ENCODE measurements at regions not wholly inside any gene's neighbourhood (a gene's known extent, or its start where the extent isn't known, plus 50 kb on each side); places are given as distances from the start of the nearest gene placed in this dataset.
"Not testable (repeated sequence)": the region's sequence is repeated elsewhere in the genome, so short reads cannot be mapped to it uniquely, and the experiment has no call there.

DNA sequence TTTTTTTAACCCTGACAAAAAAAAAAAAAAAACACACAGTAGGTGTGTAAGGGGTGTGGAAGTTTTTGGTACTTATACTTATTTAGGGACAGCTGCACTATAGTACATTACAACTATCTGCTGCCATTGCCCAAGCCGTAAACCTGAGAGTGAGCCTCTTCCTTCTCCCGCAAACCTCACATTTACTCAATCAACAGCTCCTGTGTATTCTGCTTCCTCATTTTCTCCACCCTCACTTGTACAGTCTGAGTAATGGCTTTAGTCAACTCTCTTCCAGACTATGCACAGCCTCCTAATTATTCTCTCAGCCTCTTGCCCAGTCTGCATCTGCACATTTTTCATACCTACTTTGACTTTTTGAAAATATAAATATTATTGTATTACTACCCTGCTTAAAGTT, 362.0 kb downstream of the ADAM29 start:
- DNase-seq (ENCODE audit: low read depth), result no peak

DNA sequence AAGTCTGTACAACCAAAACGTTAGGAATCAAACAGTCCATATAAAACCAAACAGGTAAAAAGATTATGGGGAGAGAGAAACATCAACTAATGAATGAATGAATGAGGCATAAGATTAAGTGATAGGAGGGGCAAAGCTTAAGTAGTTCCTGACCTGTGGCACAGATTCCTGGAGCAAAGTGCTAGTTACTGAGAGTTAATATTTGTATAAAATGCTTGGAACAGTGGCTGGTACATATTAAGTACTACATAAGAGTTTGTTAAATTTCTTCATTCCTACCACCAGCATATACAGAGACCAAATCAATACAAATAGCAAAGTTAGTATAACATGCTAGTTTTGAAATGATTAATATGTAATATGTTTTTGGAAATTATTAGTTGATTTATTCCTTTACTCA, 363.7 kb downstream of the ADAM29 start:
- DNase-seq (ENCODE audit: low read depth), result no peak

DNA sequence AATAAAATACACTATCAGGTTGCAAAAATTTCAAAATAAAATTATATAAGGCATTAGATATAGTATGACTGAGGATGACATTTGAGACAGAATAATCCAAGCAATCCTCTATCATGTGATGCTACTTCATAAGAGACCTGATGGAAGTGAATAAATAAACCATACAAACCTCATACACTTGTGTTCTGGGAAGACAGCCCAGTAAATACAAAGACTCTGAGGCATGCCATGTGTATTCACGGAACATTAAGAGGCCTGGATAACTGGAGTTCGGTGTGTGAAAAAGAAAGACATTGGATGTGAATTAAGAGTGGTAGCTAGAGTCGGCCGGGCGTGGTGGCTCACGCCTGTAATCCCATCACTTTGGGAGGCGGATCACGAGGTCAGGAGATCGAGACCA, 364.2 kb downstream of the ADAM29 start:
- DNase-seq (ENCODE audit: low read depth), result peak; percentile 44

DNA sequence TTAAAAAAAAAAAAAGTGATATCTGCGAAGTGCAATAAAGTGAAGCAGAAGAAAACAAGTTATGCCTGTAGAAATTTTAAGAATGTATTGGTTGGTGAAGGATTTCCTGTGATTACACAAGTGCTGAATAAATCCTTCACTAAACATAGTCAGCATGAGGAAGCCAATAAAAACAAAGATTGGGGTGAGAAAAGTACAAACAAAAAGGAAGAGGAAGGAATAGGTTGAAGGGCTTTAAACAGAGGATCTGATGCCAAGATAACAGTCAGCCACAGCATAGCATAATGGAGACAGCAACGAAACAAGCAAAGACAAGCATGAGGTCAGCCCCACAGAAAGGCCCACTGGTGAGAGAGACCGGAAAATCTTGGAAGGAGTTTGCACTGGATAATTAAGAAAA, 372.2 kb downstream of the ADAM29 start:
- DNase-seq (ENCODE audit: low read depth), result peak; percentile 99

DNA sequence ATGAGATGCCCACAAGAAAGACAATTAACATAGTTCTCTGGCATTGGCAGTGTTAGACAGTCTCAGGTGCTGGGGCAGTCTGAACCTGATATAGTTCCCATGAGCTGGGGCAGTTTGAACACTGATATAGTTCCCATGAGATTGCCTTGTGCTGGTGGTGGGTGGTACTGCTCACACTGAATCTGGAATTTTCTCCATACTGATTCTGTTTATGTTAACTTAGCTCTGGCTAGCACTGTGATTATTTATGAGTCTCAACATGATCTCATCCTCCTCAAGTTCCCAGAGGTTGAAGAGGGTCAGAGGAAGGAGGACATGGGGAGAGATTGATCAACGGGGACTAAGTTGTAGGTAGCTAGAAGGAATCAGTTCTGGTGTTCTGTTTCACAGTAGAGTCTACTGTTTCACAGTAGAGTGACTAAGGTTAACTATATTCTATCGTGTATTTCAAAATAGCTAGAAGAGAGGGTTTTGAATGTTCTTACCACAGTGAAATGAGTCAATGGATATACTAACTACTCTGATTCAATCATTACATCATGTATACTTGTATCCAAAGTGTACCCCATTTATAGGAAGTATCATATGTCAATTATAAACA, 379.9 kb downstream of the ADAM29 start:
- peak; percentile 89 for DNase-seq (ENCODE audit: low read depth)

DNA sequence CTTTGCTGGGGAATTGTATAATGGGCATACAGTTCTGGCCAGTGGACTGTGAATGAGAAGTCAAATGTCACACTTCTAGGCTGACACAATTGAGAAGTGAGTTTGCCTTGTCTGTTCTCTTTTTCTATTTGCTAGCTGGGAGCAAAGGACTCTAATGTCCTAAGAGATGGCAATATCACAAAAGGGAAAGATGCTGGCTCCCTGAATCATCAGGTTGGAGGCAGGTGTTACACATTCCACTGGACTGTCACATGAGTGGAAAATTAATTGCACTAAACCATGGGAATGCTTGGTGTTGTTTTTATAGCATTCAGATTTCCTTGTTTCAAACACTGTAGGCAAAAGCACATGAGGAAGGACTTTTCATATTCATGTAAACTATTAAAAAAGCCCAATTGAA, 388.3 kb downstream of the ADAM29 start:
- no peak for DNase-seq (ENCODE audit: low read depth)

DNA sequence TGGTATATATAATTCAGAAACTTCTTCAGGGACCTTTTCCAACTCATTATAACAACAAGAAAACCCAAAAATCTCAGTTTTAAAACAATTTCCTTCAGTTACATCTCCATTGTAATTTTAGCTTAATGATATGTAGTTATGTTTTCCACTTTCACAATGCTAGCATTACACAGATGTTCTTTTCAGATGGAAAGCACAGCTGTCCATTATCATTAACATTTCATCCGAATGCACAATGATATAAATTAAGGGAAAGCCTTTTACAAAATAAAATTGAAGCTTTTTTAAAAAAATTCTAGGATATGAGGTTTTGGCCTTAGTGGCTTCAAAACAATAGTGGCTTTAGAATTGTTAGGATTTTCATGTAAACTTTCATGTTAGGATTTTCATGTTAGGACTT, 389.2 kb downstream of the ADAM29 start:
- DNase-seq (ENCODE audit: low read depth), result no peak

DNA sequence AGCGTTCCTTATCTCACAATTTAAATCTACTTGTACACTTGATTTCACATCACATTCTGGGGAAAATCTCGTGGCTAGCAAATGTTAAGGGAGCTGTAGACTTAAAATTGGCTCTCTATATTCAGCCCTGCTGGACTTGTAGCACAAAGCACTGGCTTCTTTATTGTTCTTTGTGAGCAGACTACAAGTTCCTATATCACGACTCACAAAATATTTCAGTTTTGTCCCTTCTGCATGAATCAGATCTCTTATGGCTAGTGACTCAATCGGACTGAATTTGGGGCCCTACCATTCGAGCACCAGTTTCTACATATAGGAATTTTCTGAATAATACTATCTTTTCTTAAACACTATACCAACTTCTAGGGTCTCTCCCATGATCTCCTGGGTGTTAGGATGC, 390.1 kb downstream of the ADAM29 start:
- DNase-seq (ENCODE audit: low read depth), result peak; percentile 68

DNA sequence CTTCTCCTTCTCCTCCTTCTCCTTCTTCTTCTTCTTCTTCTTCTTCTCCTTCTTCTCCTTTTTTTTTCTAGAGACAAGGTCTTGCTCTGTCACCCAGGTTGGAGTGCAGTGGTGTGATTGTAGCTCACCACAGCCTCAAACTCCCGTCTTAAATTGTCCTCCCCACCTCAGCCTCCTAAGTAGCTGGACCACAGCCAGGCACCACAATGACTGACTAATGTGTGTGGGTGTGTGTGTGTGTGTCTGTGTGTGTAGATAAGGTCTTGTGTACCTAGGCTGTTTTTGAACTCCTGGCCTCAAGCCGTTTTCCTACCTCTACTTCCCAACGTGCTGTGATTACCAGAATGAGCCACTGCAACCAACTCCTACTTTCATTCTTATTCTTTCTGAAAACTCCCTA, 390.9 kb downstream of the ADAM29 start:
- peak; percentile 59 for DNase-seq (ENCODE audit: low read depth)

DNA sequence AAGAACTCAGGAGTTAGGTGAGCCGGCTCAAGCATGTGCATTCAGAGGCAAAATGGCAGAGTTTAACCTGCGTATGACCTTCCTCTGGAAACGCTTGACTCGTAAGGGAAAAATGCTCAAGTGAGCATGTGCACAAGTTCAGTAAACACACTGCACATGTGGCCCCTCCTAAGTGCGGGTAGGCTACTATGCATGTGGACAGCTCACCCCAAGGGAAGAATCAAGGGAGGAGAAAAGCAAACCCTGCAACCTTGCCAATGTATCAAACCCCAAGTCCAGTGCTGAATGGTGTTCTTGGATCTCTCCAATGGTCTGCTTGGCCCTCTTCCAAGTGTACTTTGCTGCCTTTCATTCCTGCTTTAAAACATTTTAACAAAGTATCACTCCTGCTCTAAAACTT, 407.1 kb downstream of the ADAM29 start:
- DNase-seq (ENCODE audit: low read depth), result peak; percentile 64

DNA sequence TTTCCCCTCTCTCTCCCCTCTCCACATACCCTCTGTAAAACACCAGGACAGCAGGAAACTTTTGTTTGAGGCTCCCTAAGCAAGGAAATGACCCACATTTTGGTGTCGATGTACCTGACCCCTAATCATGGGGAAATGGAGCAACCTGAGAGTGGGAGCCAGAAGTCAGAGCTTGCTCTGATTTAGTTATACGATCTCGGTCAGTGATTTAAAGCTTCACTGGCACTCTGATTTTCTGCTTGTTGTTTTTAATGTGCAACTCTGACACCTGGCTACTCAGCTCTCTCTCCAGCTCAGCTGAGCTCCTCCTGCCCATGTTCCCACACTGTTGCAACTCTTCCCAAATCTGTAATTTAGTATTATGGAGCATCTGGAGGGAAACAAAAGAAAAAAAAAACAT, 408.6 kb downstream of the ADAM29 start:
- no peak for DNase-seq (ENCODE audit: low read depth)

DNA sequence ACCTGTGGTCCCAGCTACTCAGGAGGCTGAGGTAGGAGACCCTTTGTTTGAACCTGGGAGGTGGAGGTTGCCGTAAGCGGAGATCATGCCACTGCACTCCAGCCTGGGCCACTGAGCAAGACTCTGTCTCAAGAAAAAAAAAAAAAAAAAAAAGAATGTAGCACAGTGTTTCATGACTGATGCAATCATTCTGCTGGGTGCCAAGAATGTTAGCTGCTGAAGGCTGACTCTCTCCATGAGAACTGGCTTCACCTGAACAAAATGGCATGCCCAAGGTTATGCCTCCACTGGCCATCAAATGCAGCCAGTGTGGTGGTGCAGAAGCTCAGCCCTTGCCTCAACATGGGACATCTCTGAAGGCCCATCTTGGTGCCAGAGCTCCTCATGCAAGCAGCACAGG, 412.1 kb downstream of the ADAM29 start:
- DNase-seq (ENCODE audit: low read depth), result peak; percentile 82

DNA sequence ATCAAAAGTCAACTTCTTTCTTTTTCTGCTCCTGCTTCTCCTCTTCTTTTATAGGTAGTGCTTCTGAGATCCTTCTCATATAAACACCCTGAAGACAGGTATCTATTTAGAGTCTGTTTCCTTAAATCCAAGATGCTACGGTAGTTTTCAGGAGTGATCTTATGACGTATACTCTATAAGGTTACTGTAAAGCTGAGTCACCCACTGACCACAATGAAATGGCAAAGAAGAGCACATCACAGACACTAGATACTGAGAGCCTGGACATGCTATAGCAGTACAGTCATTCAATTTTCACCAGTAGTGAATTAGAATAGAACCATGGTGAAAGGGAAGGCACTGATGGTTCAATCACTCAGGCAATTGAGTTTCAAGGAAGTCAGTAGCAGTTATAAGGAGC, 412.5 kb downstream of the ADAM29 start:
- peak; percentile 86 for DNase-seq (ENCODE audit: low read depth)

DNA sequence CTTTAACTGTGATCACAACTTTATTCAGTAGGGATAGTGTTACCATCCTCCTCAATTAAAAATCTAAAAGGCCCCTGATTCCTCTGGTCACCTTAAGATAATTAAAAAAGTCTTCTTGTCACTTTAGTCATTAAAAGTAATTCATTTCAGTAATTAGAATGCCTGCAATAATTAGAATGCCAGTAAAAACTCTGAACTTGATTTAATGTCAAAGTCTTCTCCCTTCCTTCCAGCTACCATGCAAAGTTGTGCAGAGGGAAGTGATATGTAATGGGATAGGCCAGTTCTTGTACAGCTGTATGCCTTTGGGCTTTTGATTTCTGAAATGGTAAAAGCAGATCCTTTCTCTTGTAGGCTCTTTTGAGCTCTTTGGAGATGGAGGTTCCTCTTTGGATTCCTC, 417.2 kb downstream of the ADAM29 start:
- no peak for DNase-seq (ENCODE audit: low read depth)

DNA sequence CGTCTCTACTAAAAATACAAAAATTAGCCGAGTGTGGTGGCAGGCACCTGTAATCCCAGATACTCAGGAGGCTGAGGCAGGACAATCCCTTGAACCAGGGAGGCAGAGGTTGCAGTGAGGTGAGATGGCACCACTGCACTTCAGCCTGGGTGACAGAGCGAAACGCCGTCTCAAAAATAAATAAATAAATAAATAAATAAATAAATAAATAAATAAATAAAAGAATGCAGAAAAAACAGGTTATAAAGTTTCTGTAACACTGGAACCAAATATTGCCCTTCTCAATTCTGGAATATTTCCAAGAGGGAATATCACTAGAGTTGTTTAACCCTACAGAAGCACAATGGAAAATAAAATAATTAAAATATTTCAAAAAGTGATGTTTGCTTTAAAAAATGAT, 418.4 kb downstream of the ADAM29 start:
- DNase-seq (ENCODE audit: low read depth), result not testable (repeated sequence)

DNA sequence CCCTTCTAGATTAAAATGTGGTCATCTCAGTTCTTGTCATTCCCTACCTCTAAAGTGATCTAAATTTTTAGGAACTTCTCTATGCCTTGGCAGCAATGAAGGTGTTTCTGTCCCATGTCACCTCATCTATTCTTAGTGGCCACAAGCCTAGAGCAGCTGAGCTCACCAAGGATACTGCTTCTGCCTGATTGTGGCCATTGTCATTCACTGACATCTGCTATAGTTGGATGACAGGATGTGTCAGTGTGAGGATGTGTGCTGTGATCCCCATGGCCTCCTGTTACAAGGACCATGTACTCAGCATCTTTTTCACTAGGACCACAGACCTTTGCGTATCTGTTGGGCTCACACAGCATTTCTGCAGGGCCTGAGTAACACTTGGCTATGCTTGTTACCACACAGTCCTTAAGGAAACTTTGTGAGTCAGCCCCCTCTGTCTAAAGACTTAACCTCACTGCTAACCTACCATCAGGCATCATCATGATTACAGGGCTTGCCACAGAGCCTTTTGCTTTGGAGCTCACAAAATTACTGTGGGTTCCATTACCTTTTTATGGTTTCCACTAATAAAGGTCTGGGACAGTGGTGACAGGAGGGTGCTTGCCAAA, 421.0 kb downstream of the ADAM29 start:
- peak; percentile 93 for DNase-seq (ENCODE audit: low read depth)

DNA sequence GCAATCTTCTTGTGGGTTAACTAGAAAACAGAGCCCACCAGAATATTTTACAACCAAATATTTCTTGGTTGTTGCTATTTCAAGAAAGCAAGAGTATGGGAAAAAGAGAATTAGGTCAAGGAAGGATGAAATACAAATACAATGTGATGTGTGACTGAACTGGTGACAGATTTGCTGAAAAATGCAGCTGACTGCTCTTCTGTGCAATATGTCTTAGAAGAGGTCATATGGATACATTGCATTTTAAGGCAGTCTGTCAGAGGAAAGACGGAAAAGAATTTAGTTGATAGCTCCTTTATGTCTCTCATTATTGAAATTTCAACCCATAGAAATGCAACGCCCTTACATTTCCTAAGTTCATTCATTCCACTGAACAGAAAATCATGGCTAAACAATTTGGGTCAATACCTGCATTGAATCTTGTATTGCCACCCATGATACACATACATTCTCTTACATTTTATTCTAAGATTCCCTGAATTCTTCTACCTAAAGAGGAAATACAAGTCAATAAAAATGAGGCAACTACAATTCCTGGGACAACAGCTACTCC, 423.1 kb downstream of the ADAM29 start:
- DNase-seq (ENCODE audit: low read depth), result peak; percentile 10

DNA sequence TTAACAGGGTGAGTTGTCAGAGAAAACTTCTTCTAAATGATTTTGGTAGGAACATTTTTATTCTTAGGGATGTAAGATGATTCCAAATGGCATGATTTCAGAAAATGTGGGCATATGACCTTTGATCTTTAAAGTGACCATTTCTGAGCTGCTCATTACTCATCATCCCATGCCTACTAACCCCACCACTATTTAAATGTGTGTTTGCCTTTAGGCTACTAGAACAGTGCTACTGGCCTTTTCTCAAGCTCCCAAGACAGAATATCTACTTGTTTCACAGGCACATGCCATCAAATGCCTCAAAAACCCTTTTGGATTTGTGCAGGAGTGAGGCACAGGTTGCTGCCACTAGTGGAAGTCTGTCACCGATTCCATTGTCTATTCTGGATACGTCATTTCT, 428.2 kb downstream of the ADAM29 start:
- DNase-seq (ENCODE audit: low read depth), result no peak

DNA sequence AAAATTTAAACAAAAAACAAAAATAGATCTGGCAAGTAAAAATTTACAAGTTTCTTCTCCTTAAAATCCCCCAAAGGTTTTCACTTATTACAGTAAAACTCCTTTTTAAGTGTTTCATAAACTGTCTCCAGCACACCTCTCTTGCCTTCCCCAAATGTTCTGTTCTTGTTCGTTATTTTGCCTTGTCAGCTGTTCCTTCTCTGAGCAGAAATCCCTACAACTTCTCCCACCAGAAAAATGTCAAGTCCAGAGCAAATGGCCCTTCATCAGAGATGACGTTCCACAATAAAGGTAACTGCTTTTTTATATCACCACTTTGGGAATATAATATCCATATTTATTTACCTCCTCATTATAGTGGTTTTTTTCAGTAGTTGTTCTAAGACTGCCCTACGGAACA, 432.1 kb downstream of the ADAM29 start:
- no peak for DNase-seq (ENCODE audit: low read depth)

DNA sequence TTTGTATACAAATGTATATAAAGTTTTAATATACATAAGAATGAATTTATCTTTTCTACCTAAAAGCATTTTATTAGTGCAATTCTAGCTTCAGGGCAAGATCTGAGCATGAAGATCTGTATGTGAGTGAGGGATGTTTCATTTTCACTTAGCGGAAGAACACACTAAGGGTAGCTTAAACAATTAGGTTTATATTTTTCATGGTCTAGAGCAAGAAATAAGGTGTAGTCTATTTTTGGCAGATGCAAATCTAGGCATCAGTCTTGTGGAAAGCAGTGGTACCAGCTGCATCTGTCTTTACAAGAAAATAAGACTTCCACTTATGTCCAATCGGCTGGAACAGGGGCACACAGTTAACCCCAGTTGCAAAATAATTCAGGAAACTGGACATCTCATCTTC, 433.3 kb downstream of the ADAM29 start:
- DNase-seq (ENCODE audit: low read depth), result no peak

DNA sequence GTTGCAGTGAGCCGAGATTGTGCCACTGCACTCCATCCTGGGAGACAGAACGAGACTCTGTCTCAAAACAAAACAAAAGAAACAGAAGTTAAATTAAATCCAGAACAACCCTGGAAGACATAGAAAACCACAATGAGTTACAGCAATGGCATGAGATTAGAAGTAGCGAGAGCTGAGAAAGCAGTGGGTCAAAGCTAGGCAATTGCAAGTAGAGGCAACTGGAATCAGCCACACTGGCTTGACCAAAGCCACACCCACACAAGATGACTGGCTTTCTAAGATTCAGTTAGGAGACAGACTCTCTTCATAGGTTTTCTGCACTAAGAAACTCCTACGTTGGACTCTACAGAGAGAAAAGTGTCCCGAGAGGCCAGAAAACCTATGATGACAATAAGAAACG, 443.0 kb downstream of the GPM6A start:
- peak; percentile 89 for DNase-seq (ENCODE audit: low read depth)

DNA sequence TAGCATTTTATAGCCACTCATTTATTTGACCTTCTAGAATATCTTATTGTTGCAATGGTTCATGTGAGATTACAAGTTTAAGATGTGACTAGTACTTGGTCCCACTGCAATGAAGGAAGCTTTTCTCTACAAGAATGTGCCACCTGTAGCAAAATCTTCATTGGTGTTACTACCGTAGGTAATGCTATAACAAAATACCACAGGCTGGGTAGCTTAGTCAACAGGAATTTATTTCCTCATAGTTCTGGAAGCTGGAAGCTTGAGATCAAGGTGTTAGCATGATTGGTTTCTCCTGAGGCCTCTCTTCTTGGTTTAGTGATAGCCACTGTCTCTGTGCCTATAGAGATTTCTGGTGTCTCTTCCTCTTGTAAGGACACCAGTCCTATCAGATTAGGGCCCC, 441.0 kb downstream of the GPM6A start:
- DNase-seq (ENCODE audit: low read depth), result no peak

DNA sequence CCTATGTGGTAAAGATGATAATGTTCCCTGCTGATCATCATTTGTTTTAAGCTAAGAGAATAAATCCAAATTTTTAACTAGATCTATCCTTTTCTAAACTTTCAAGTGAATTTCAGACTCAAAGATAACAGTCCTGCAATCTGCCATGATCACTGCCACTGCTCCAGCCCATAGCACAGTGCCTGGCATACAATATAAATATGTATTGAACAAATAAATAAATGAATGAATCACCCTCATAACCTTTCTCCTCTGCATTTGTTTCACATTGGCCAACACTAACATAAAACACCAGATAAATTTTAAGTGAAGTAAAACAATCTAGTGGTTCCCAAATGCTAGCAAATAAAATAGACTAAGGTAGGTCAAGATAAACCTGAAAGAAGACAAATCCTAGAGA, 439.0 kb downstream of the GPM6A start:
- peak; percentile 60 for DNase-seq (ENCODE audit: low read depth)

DNA sequence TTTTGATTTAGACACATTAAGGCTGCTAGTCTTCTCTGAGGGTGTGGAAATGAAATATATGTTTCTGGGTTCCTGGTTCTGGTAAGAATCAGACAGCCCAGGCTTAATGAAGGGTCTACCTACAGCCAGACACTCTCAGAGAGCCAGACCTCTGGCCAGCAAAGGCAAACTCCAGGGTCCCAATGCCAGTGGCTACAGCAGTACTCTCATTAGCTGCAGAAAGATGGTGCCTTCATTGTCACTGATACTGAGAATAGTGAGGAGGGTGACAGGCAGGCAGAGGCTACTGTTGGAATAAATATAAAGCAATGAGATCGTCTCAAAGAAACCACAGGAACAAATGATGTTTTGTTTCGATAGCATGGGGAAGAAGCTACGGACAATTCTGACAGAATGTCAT, 437.6 kb downstream of the GPM6A start:
- DNase-seq (ENCODE audit: low read depth), result no peak
